Lower lobe of right lung (tissue), 2 donors: ENCODE measurements at regions not wholly inside any gene's neighbourhood (a gene's known extent, or its start where the extent isn't known, plus 50 kb on each side); places are given as distances from the start of the nearest gene placed in this dataset.

Experiments used
- ATAC-seq, 2 donors: fragments of 200-7000 bp; cut with Tn5 transposase; one replicate each; pipeline ENCODE4 v1.9.1; 2020 to 2022; ENCODE audit warnings: mild to moderate bottlenecking in 2 of 2, moderate library complexity in 2 of 2
- DNase-seq: peaks from one replicate; pipeline ENCODE4 v3.0.0-alpha.2; 2020
- H3K27ac ChIP-seq: fragments of 200-600 bp; one replicate; pipeline ENCODE4 v1.8.0; 2022
- H3K27me3 ChIP-seq: fragments of 200-600 bp; one replicate; pipeline ENCODE4 v1.8.0; 2022; ENCODE audit warnings: low read depth
- H3K36me3 ChIP-seq: fragments of 200-600 bp; one replicate; pipeline ENCODE4 v1.8.0; 2022; ENCODE audit warnings: mild to moderate bottlenecking
- H3K4me1 ChIP-seq: fragments of 200-600 bp; one replicate; pipeline ENCODE4 v1.8.0; 2022
- H3K4me3 ChIP-seq: fragments of 200-600 bp; one replicate; pipeline ENCODE4 v1.8.0; 2022; ENCODE audit warnings: mild to moderate bottlenecking
- H3K9me3 ChIP-seq: fragments of 200-600 bp; one replicate; pipeline ENCODE4 v1.8.0; 2022
- CTCF ChIP-seq: fragments of 200-600 bp; IDR thresholded peaks from one replicate; pipeline ENCODE4 v1.8.0; 2022; ENCODE audit warnings: antibody characterized with exemption, mild to moderate bottlenecking
- intact Hi-C: fragments of 100-400 bp; cut with DNase I; formaldehyde crosslinking; loops from one replicate; pipeline ENCODE4 v1.11.0; 2022
- donor health status: DM: no; HTN: yes; CAD: no; lungs with severe emphysema.

- Histone ChIP-seq H3K9me3 (no peaks in the 10 kb centered on the region), H3K27me3 (no peaks in the 10 kb centered on the region), H3K4me1 (no peaks in the 10 kb centered on the region), H3K36me3 (no peaks in the 10 kb centered on the region), H3K4me3 (no peak overlapping the region), H3K27ac (no peak overlapping the region)
- intact Hi-C loops = no loop called here
- no peak for DNase-seq
- no peak for ATAC-seq
- TF ChIP-seq CTCF = no peak
Measured at GRCh38 chr15:37206690-37207089, 106.3 kb upstream of the MEIS2 start.

GRCh38 chr15:37208146-37209040 lies 108.0 kb upstream of the MEIS2 start:
- H3K9me3 ChIP-seq = no peaks in the 10 kb centered on the region
- H3K36me3 ChIP-seq = no peaks in the 10 kb centered on the region
- DNase-seq (no peak), ATAC-seq (no peak)
- intact Hi-C loops = no loop called here
- no peak overlapping the region for H3K4me3 ChIP-seq
- H3K27me3 ChIP-seq = no peaks in the 10 kb centered on the region
- H3K4me1 ChIP-seq = no peaks in the 10 kb centered on the region
- no peak for TF ChIP-seq CTCF
- H3K27ac ChIP-seq = no peak overlapping the region

- H3K4me3 ChIP-seq = no peak overlapping the region
- no peaks in the 10 kb centered on the region for H3K36me3 ChIP-seq
- DNase-seq (no peak), ATAC-seq (no peak)
- intact Hi-C loops = no loop called here
- H3K4me1 ChIP-seq = no peaks in the 10 kb centered on the region
- no peaks in the 10 kb centered on the region for H3K27me3 ChIP-seq
- TF ChIP-seq CTCF = no peak
- no peaks in the 10 kb centered on the region for H3K9me3 ChIP-seq
- H3K27ac ChIP-seq = no peak overlapping the region
Measured at GRCh38 chr15:37209041-37209363, 108.7 kb upstream of the MEIS2 start.

- no peak overlapping the region for H3K27ac ChIP-seq
- DNase-seq = no peak
Measured at GRCh38 chr15:37217567-37217966, 117.2 kb upstream of the MEIS2 start.

GRCh38 chr15:37218351-37218916 lies 118.1 kb upstream of the MEIS2 start:
- no peak for TF ChIP-seq CTCF
- Histone ChIP-seq H3K27ac (no peak overlapping the region), H3K4me3 (no peak overlapping the region), H3K36me3 (no peaks in the 10 kb centered on the region), H3K4me1 (no peaks in the 10 kb centered on the region), H3K27me3 (no peaks in the 10 kb centered on the region), H3K9me3 (no peaks in the 10 kb centered on the region)
- intact Hi-C loops = no loop called here
- no peak for ATAC-seq
- no peak for DNase-seq

More at GRCh38 chr15:37217567-37217966, 117.2 kb upstream of the MEIS2 start:
- H3K27me3 ChIP-seq = no peaks in the 10 kb centered on the region
- H3K4me3 ChIP-seq = no peak overlapping the region
- no peak for TF ChIP-seq CTCF
- intact Hi-C loops = no loop called here
- no peaks in the 10 kb centered on the region for H3K9me3 ChIP-seq
- H3K4me1 ChIP-seq = no peaks in the 10 kb centered on the region
- no peak for ATAC-seq
- H3K36me3 ChIP-seq = no peaks in the 10 kb centered on the region
